H1 (cell line): ENCODE measurements at regions not wholly inside any gene's neighbourhood (a gene's known extent, or its start where the extent isn't known, plus 50 kb on each side); places are given as distances from the start of the nearest gene placed in this dataset.

Experiments used
- CTCF ChIP-seq, 3 experiments: IDR thresholded peaks; 1 replicate in 2 of 3; 2 replicates in 1 of 3; pipeline versions ENCODE4 v1.5.1 to v1.6.1; 2011; ENCODE audit warnings: low read length in 3 of 3, mild to moderate bottlenecking in 3 of 3, inconsistent platforms in 2 of 3, low read depth in 1 of 3, moderate library complexity in 1 of 3; ENCODE audit not compliant: insufficient read depth in 1 of 3; ENCODE audit errors: control extremely low read depth in 1 of 3
- EP300 ChIP-seq, 2 experiments: IDR thresholded peaks; 1 replicate in 1 of 2; 2 replicates in 1 of 2; pipeline ENCODE4 v1.6.1; 2011 to 2012; ENCODE audit warnings: low read depth in 2 of 2, low read length in 2 of 2, mild to moderate bottlenecking in 2 of 2, borderline replicate concordance in 1 of 2, inconsistent platforms in 1 of 2, moderate library complexity in 1 of 2
- EZH2 ChIP-seq: fragments of 200-600 bp; sonication (generic); IDR thresholded peaks from 2 replicates; pipeline ENCODE4 v1.7.1; 2012; ENCODE audit warnings: low read depth, mild to moderate bottlenecking, moderate library complexity, low read length, inconsistent platforms; ENCODE audit not compliant: severe bottlenecking
- POLR2A ChIP-seq, 2 experiments: IDR thresholded peaks; 1 replicate in 1 of 2; 2 replicates in 1 of 2; pipeline ENCODE4 v1.6.1; 2011; ENCODE audit warnings: low read depth in 2 of 2, low read length in 2 of 2, mild to moderate bottlenecking in 2 of 2; ENCODE audit errors: control extremely low read depth in 1 of 2
- RAD21 ChIP-seq, 2 experiments: IDR thresholded peaks in 1 of 2; conservative IDR thresholded peaks in 1 of 2; 2 replicates each; pipeline ENCODE4 v1.6.1; 2011; ENCODE audit warnings: low read depth in 2 of 2, low read length in 2 of 2, improper control_type of control experiment in 1 of 2, inconsistent platforms in 1 of 2, mild to moderate bottlenecking in 1 of 2, moderate library complexity in 1 of 2
- RNF2 ChIP-seq: fragments of 200-900, 300-1000 bp; sonication (generic); IDR thresholded peaks from 2 replicates; pipeline ENCODE4 v1.7.1; 2016; ENCODE audit warnings: borderline replicate concordance, low read depth, mild to moderate bottlenecking, antibody characterized with exemption, low read length; ENCODE audit not compliant: poor library complexity, severe bottlenecking; ENCODE audit errors: missing control alignments
- TF ChIP-seq, protein P1 (sequence below): IDR thresholded peaks from 2 replicates; pipeline ENCODE4 v1.6.1; 2012; ENCODE audit warnings: low read length, inconsistent platforms

DNA sequence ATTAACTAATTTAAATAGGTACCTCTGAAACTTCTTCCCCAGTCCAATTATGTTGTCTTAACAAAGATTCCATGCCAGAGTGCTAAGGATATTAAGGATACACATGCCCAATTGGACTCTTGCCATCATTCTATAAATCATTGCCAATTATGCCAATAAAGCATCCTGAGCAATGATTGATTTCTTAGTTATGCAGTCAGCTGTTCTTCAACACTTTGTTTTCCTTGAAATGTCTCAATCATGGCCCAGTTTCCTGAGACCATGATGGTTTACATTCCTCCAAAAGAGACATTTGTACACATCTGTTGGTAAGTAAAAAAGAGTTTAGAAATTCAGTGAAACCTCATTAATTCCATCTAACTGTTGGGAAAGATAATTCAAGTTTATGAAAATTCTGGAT, 180.4 kb upstream of the PKN2 start:
- TF ChIP-seq EP300 (IDR thresholded peaks at IDR 0.05; ENCODE audit: borderline replicate concordance in 1 of 2, low read depth in 2 of 2, low read length in 2 of 2) (no peak), CTCF (IDR thresholded peaks at IDR 0.05; ENCODE audit: control extremely low read depth in 1 of 3, insufficient read depth in 1 of 3, low read depth in 1 of 3, low read length in 3 of 3) (no peak), POLR2A (IDR thresholded peaks at IDR 0.05; ENCODE audit: control extremely low read depth in 1 of 2, low read depth in 2 of 2, low read length in 2 of 2) (no peak), RAD21 (IDR thresholded peaks at IDR 0.05 in 1 of 2, conservative IDR thresholded peaks at IDR 0.05 in 1 of 2; ENCODE audit: low read depth in 2 of 2, low read length in 2 of 2) (no peak), EZH2 (no peak), RNF2 (no peak)
- TF ChIP-seq, protein P1, sequence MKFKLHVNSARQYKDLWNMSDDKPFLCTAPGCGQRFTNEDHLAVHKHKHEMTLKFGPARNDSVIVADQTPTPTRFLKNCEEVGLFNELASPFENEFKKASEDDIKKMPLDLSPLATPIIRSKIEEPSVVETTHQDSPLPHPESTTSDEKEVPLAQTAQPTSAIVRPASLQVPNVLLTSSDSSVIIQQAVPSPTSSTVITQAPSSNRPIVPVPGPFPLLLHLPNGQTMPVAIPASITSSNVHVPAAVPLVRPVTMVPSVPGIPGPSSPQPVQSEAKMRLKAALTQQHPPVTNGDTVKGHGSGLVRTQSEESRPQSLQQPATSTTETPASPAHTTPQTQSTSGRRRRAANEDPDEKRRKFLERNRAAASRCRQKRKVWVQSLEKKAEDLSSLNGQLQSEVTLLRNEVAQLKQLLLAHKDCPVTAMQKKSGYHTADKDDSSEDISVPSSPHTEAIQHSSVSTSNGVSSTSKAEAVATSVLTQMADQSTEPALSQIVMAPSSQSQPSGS: no peak
